Hypothalamus (tissue), 51 donors: ENCODE measurements at regions not wholly inside any gene's neighbourhood (a gene's known extent, or its start where the extent isn't known, plus 50 kb on each side); places are given as distances from the start of the nearest gene placed in this dataset.

Experiments used
- DNase-seq, 51 donors: peaks; one replicate each; lab custom pipeline; 2025; lab: John Stamatoyannopoulos, UW

- DNase-seq = no peak
These were observed 156.6 kb downstream of the PRDM6 start for GRCh38 chr5:123245689-123246088.

GRCh38 chr5:123244458-123244857 lies 155.4 kb downstream of the PRDM6 start:
- DNase-seq = no peak
